ENCODE measurements at regions not wholly inside any gene's neighbourhood (a gene's known extent, or its start where the extent isn't known, plus 50 kb on each side); places are given as distances from the start of the nearest gene placed in this dataset.

DNA sequence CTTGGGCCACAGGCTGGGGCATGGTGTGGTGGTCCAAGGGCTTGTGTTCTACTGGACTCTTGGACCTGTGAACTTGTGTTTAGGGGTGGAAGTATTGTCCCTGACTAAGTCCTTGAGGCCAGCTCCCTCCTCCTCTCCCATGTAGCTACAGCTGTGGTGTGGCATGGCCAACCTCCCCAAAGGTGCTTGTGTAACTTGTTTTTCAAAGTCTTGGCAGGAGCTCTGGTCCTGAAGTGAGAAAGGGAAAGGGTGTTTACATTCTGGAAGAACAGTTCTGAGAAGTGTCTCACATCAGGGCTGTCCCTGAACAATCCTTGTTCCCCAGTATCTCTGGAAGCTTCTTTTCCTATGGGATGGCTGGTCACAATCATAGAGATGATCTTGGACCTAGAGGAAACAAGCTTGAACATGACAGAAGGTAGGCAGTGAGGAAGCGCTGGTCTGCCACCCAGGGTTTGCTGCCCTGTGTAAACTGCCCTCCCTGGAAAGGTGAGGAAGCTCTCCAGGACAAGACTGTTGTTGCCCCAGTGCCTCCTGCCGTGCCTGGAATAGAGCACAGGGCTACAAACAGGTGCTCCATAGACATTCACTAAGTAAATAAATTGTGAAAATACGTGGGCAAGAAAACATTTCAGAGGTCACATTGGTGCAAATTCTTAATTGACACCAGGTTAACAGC lies 64.6 kb upstream of the KLF9 start:
- intact Hi-C loops (cut with micrococcal nuclease): no loop called here
- Mint-ChIP-seq H3K4me1 (ENCODE audit: insufficient read depth, unreplicated experiment) (peaks cover 51% of the 10 kb centered on the region), H3K27me3 (ENCODE audit: insufficient read depth, unreplicated experiment) (no peaks in the 10 kb centered on the region), H3K27ac (ENCODE audit: low read depth, unreplicated experiment) (peak overlapping the region; percentile 99), H3K4me3 (ENCODE audit: unreplicated experiment) (peak overlapping the region; percentile 46), H3K9me3 (ENCODE audit: unreplicated experiment) (no peaks in the 10 kb centered on the region), H3K36me3 (ENCODE audit: insufficient read depth, unreplicated experiment) (no peaks in the 10 kb centered on the region)
- ChIA-PET POLR2A (interaction anchor here (0.8 to 5.7 kb wide), 14 partner anchors 9 to 1432 kb away, joined by 3 to 213 read pairs (median 4); partner anchors contain the start of genes ABHD17B, C9orf85 and KLF9), CTCF (interaction anchor here (0.7 to 3.5 kb wide), 8 partner anchors 8 to 123 kb away, joined by 3 to 27 read pairs (median 7); partner anchors contain the start of gene KLF9)
- peak; percentile 73 for DNase-seq (ENCODE audit: unreplicated experiment)
- TF ChIP-seq, protein P1, sequence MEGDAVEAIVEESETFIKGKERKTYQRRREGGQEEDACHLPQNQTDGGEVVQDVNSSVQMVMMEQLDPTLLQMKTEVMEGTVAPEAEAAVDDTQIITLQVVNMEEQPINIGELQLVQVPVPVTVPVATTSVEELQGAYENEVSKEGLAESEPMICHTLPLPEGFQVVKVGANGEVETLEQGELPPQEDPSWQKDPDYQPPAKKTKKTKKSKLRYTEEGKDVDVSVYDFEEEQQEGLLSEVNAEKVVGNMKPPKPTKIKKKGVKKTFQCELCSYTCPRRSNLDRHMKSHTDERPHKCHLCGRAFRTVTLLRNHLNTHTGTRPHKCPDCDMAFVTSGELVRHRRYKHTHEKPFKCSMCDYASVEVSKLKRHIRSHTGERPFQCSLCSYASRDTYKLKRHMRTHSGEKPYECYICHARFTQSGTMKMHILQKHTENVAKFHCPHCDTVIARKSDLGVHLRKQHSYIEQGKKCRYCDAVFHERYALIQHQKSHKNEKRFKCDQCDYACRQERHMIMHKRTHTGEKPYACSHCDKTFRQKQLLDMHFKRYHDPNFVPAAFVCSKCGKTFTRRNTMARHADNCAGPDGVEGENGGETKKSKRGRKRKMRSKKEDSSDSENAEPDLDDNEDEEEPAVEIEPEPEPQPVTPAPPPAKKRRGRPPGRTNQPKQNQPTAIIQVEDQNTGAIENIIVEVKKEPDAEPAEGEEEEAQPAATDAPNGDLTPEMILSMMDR (IDR thresholded peaks at IDR 0.05; ENCODE audit: unreplicated experiment): no peak
- BruUV-seq (replicated peaks): TSS peak; percentile 83

DNA sequence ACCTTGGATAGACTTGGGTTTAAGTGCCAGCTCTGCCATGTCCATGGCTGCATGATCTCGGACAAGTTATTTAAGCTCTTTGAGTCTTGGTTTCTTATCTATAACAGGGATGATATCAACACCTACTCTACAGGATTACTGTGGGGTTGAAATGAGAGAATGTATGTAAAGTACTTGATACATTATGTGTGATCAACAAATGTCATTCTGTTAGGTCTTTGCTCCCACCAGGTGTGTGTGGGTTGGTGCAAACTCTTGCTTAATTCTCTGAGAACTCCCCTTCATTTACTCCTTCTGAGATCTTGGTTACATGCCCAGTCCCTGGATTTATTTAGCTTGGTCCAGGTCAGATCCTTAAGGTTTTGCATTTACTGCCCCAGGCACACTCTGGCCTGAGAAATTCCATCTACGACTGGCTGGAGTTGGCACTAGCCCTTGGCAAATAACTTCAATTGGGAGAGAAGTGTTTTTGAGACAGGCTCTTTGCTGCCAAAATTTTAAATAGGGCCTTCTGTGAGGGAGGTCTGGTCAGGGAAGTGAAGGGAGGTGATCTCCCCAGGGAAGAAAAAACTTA lies 63.5 kb upstream of the KLF9 start:
- H3K27me3 Mint-ChIP-seq (ENCODE audit: insufficient read depth, unreplicated experiment): no peaks in the 10 kb centered on the region
- H3K4me1 Mint-ChIP-seq (ENCODE audit: insufficient read depth, unreplicated experiment): peaks cover 51% of the 10 kb centered on the region
- BruUV-seq (replicated peaks): no TSS peak
- POLR2A ChIA-PET: interaction anchor here (0.6 to 5.7 kb wide), 9 partner anchors 11 to 124 kb away, joined by 3 to 213 read pairs (median 4); partner anchors contain the start of gene KLF9
- peak overlapping the region; percentile 99 for H3K27ac Mint-ChIP-seq (ENCODE audit: low read depth, unreplicated experiment)
- TF ChIP-seq, protein P1 (IDR thresholded peaks at IDR 0.05; ENCODE audit: unreplicated experiment): no peak
- CTCF ChIA-PET: interaction anchor here (0.6 to 2.6 kb wide), 4 partner anchors 15 to 1838 kb away, joined by 3 to 15 read pairs (median 7); no protein-coding TSS in a partner anchor
- peak; percentile 77 for DNase-seq (ENCODE audit: unreplicated experiment)
- no peaks in the 10 kb centered on the region for H3K9me3 Mint-ChIP-seq (ENCODE audit: unreplicated experiment)
- H3K4me3 Mint-ChIP-seq (ENCODE audit: unreplicated experiment): no peak overlapping the region
- no peaks in the 10 kb centered on the region for H3K36me3 Mint-ChIP-seq (ENCODE audit: insufficient read depth, unreplicated experiment)
- intact Hi-C loops (cut with micrococcal nuclease): no loop called here

DNA sequence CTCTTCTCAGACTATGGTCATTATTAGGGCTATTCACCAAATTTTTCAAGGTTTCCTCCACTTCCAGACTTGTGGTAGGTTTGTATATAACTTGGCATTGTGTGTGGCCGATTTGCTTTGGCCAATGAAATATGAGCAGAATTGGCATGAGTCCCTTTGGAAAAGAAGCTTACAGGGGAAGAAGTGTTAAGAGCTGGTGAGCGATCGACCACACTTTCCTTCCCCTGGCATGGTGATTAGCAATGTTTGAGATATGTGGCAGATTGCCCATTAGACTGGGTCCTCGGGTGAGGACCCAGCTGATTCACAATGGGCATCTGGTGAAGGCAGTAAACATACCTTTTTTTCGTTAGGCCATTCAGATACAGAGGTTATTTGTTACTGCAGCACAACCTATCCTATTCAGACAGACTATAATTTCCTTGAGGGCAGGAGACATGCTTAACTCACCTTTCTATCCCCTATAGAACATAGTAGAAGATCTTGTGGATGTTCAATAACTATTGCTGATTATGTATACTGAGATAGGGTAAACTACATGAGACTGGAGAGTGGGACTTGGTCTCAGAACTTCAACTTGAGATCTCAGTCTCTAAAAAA lies 62.8 kb upstream of the KLF9 start:
- no peak overlapping the region for H3K4me3 Mint-ChIP-seq (ENCODE audit: unreplicated experiment)
- no peaks in the 10 kb centered on the region for H3K27me3 Mint-ChIP-seq (ENCODE audit: insufficient read depth, unreplicated experiment)

More for the DNA sequence above, 62.8 kb upstream of the KLF9 start:
- no peaks in the 10 kb centered on the region for H3K9me3 Mint-ChIP-seq (ENCODE audit: unreplicated experiment)
- ChIA-PET POLR2A (interaction anchor here (0.5 to 5.7 kb wide), 9 partner anchors 10 to 125 kb away, joined by 3 to 213 read pairs (median 3); partner anchors contain the start of gene KLF9), CTCF (interaction anchor here (1.6 kb wide), 1 partner anchor 14 kb away, joined by 7 read pairs; no protein-coding TSS in a partner anchor)
- TF ChIP-seq, protein P1 (IDR thresholded peaks at IDR 0.05; ENCODE audit: unreplicated experiment): no peak
- peak overlapping the region; percentile 99 for H3K27ac Mint-ChIP-seq (ENCODE audit: low read depth, unreplicated experiment)
- H3K4me1 Mint-ChIP-seq (ENCODE audit: insufficient read depth, unreplicated experiment): peaks cover 58% of the 10 kb centered on the region
- H3K36me3 Mint-ChIP-seq (ENCODE audit: insufficient read depth, unreplicated experiment): no peaks in the 10 kb centered on the region
- BruUV-seq (replicated peaks): no TSS peak
- intact Hi-C loops (cut with micrococcal nuclease): no loop called here
- peak; percentile 66 for DNase-seq (ENCODE audit: unreplicated experiment)

Measured in MCF 10A (cell line).